ENCODE measurements at regions not wholly inside any gene's neighbourhood (a gene's known extent, or its start where the extent isn't known, plus 50 kb on each side); places are given as distances from the start of the nearest gene placed in this dataset.

GRCh38 chr20:54848262-54848661, 372.9 kb downstream of the DOK5 start (continued):
- TF ChIP-seq REST (IDR thresholded peaks at IDR 0.05; ENCODE audit: unreplicated experiment) (no peak), ZNF462 (CRISPR knock-in tag; IDR thresholded peaks at IDR 0.05) (no peak), CREB1 (CRISPR knock-in tag; IDR thresholded peaks at IDR 0.05; ENCODE audit: low read depth) (no peak), EZH2 (IDR thresholded peaks at IDR 0.05; ENCODE audit: low read depth, unreplicated experiment) (no peak)

GRCh38 chr20:54846948-54847347, 371.6 kb downstream of the DOK5 start:
- Histone ChIP-seq H3K4me3 (no peak overlapping the region), H3F3A (replicated peaks; ENCODE audit: low read depth) (no peaks in the 10 kb centered on the region), H3K27me3 (ENCODE audit: insufficient read depth) (no peaks in the 10 kb centered on the region), H3K9me2 (ENCODE audit: insufficient read depth) (no peaks in the 10 kb centered on the region), H3K79me2 (replicated peaks; ENCODE audit: insufficient read depth) (no peaks in the 10 kb centered on the region), H3K36me3 (ENCODE audit: insufficient read depth) (peaks cover 12% of the 10 kb centered on the region), H3K4me2 (no peak overlapping the region), H3K4me1 (ENCODE audit: insufficient read depth) (no peaks in the 10 kb centered on the region), H4K20me1 (replicated peaks; ENCODE audit: insufficient read depth) (no peaks in the 10 kb centered on the region), H3K27ac (ENCODE audit: low read depth) (no peak overlapping the region), H2AFZ (no peak overlapping the region)
- Mint-ChIP-seq H3K4me1 (no peaks in the 10 kb centered on the region), H3K27ac (no peak overlapping the region), H3K27me3 (ENCODE audit: insufficient read depth, low read depth, poor library complexity) (peaks cover 5% of the 10 kb centered on the region), H3K9me3 (peaks cover 97% of the 10 kb centered on the region), H3K4me3 (no peak overlapping the region), H3K36me3 (ENCODE audit: low read depth) (peaks cover 34% of the 10 kb centered on the region; the same call in 2 of the 3 replicates)
- no peak for ATAC-seq
- no peak for DNase-seq (ENCODE audit: low spot score)
- TF ChIP-seq CREB1 (CRISPR knock-in tag; IDR thresholded peaks at IDR 0.05; ENCODE audit: low read depth) (no peak), NANOG (IDR thresholded peaks at IDR 0.05; ENCODE audit: borderline replicate concordance) (no peak), EZH2 (IDR thresholded peaks at IDR 0.05; ENCODE audit: low read depth, unreplicated experiment) (no peak), CTCF (conservative IDR thresholded peaks at IDR 0.05; ENCODE audit: low read depth in 2 of 2) (no peak), POLR2AphosphoS5 (IDR thresholded peaks at IDR 0.05; ENCODE audit: low read depth) (no peak), STAT1 (IDR thresholded peaks at IDR 0.05; ENCODE audit: unreplicated experiment) (no peak), ZNF114 (CRISPR knock-in tag; IDR thresholded peaks at IDR 0.05) (no peak), ETS1 (IDR thresholded peaks at IDR 0.05) (no peak), ZNF331 (CRISPR knock-in tag; IDR thresholded peaks at IDR 0.05; ENCODE audit: low read depth) (no peak)

All from GM23338 (cell line).